ENCODE measurements at regions not wholly inside any gene's neighbourhood (a gene's known extent, or its start where the extent isn't known, plus 50 kb on each side); places are given as distances from the start of the nearest gene placed in this dataset.
"Not testable (repeated sequence)": the region's sequence is repeated elsewhere in the genome, so short reads cannot be mapped to it uniquely, and the experiment has no call there.

DNA sequence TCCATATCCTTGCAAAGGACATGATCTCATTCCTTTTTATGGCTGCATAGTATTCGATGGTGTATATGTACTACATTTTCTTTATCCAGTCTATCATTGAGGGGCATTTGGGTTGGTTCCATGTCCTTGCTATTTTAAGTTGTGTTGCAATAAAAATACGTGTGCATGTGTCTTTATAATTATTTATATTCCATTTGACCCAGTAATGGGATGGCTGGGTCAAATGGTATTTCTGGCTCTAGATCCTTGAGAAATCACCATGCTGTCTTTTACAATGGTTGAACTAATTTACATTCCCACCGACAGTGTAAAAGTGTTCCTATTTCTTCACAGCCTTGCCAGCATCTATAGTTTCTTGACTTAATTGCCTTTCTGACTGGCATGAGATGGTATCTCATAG lies 972.6 kb upstream of the KCND2 start:
- H3K36me3 ChIP-seq (ENCODE audit: control insufficient read depth, insufficient read depth, low read length); H3K27ac ChIP-seq (ENCODE audit: low read length); H3K9me3 ChIP-seq (replicated peaks; ENCODE audit: control insufficient read depth, low read depth, low read length); H3K27me3 ChIP-seq (ENCODE audit: control insufficient read depth, insufficient read depth, low read length); DNase-seq; H3K4me3 ChIP-seq (ENCODE audit: low read length); H3K4me1 ChIP-seq (ENCODE audit: control insufficient read depth, insufficient read depth, low read length): not testable (repeated sequence)
- WGBS (ENCODE audit: insufficient coverage) = no CpG with 5 or more reads among the region's 3 CpGs

DNA sequence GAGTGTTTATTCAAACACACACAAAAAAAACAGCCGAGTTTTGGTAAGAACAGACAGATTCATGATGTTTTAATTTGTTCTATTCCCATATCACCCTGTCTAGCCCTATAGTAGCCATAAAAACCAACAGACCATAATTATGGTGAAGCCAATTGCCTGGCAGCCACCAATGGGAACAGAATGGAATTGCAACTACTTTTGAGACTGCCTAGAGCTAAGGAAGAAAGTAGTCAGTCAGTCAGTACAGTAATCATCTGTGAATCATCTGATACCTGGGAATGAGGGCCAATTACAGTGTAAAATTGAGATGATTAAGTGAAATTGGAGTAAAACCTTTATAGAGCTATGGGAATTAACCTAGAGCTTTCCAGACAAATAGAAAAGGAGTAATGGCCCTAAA lies 952.7 kb upstream of the KCND2 start:
- no peaks in the 10 kb centered on the region for H3K4me1 ChIP-seq (ENCODE audit: control insufficient read depth, insufficient read depth, low read length)
- WGBS (ENCODE audit: insufficient coverage) = no CpG with 5 or more reads among the region's 1 CpG
- no peak for DNase-seq
- no peaks in the 10 kb centered on the region for H3K27me3 ChIP-seq (ENCODE audit: control insufficient read depth, insufficient read depth, low read length)
- H3K27ac ChIP-seq (ENCODE audit: low read length) = no peak overlapping the region
- no peaks in the 10 kb centered on the region for H3K9me3 ChIP-seq (replicated peaks; ENCODE audit: control insufficient read depth, low read depth, low read length)
- no peaks in the 10 kb centered on the region for H3K36me3 ChIP-seq (ENCODE audit: control insufficient read depth, insufficient read depth, low read length)
- no peak overlapping the region for H3K4me3 ChIP-seq (ENCODE audit: low read length)

DNA sequence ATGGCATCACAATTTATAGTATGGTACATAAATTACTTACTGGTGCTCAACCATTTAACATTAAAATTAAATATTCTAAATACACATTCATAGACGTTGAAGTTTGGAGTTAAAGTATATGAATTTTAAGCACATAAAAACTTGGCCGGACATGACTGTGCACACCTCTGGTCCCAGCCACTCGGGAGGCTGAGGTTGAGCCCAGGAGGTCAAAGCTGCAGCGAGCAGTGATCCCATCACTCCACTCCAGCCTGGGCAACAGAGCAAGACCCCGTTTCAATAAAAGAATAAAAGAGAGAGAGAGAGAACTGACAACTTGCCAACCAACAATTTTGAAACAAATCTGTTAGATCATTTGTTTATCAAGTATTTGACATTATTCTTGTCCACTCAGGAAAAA lies 943.3 kb upstream of the KCND2 start:
- no peaks in the 10 kb centered on the region for H3K27me3 ChIP-seq (ENCODE audit: control insufficient read depth, insufficient read depth, low read length)
- no peaks in the 10 kb centered on the region for H3K9me3 ChIP-seq (replicated peaks; ENCODE audit: control insufficient read depth, low read depth, low read length)
- WGBS (ENCODE audit: insufficient coverage) = no CpG with 5 or more reads among the region's 5 CpGs
- no peak for DNase-seq
- H3K4me1 ChIP-seq (ENCODE audit: control insufficient read depth, insufficient read depth, low read length) = no peaks in the 10 kb centered on the region
- H3K36me3 ChIP-seq (ENCODE audit: control insufficient read depth, insufficient read depth, low read length) = no peaks in the 10 kb centered on the region
- no peak overlapping the region for H3K4me3 ChIP-seq (ENCODE audit: low read length)
- no peak overlapping the region for H3K27ac ChIP-seq (ENCODE audit: low read length)

DNA sequence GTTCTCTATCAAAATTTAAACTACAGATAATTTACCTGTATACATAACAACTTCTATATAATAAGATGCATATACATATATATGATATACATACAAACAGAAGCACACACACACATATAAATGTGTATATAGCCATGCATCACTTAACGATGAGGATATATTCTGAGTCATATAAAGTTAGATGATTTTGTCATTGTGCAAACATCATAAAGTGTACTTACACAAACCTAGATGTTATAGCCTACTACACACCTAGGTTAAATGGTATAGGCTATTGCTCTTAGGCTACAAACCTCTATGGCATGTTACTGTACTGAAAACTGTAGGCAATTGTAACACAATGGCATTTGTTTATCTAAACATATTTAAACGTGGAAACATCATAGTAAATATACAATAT lies 937.6 kb upstream of the KCND2 start:
- H3K4me1 ChIP-seq (ENCODE audit: control insufficient read depth, insufficient read depth, low read length) = no peaks in the 10 kb centered on the region
- no peaks in the 10 kb centered on the region for H3K36me3 ChIP-seq (ENCODE audit: control insufficient read depth, insufficient read depth, low read length)
- no peak overlapping the region for H3K27ac ChIP-seq (ENCODE audit: low read length)
- no peaks in the 10 kb centered on the region for H3K9me3 ChIP-seq (replicated peaks; ENCODE audit: control insufficient read depth, low read depth, low read length)
- H3K4me3 ChIP-seq (ENCODE audit: low read length) = no peak overlapping the region
- no CpG with 5 or more reads among the region's 2 CpGs for WGBS (ENCODE audit: insufficient coverage)
- DNase-seq = no peak
- H3K27me3 ChIP-seq (ENCODE audit: control insufficient read depth, insufficient read depth, low read length) = no peaks in the 10 kb centered on the region

DNA sequence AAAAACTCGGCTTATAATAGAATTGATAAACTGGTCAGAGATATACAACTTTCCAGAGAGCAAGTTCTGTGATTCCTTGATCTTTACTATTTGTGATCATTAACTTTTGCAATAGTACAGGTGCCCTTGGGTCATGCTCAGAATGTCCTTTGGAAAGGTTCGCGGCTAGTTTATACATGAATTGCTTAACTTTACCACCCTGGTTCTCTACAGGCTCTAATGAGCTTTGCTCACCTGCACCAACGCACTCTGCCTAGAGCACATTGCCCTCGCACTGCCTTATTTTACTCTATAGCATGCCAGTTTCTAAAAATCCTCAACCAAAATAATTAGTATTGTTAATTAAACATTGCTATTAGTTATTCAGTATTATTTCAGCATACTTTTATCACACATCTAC lies 931.2 kb upstream of the KCND2 start:
- Histone ChIP-seq H3K9me3 (replicated peaks; ENCODE audit: control insufficient read depth, low read depth, low read length) (no peaks in the 10 kb centered on the region), H3K4me3 (ENCODE audit: low read length) (no peak overlapping the region), H3K27ac (ENCODE audit: low read length) (no peak overlapping the region), H3K4me1 (ENCODE audit: control insufficient read depth, insufficient read depth, low read length) (no peaks in the 10 kb centered on the region), H3K36me3 (ENCODE audit: control insufficient read depth, insufficient read depth, low read length) (no peaks in the 10 kb centered on the region), H3K27me3 (ENCODE audit: control insufficient read depth, insufficient read depth, low read length) (no peaks in the 10 kb centered on the region)
- 94% methylated on average over 2 of the region's 5 CpGs for WGBS (ENCODE audit: insufficient coverage)
- no peak for DNase-seq

DNA sequence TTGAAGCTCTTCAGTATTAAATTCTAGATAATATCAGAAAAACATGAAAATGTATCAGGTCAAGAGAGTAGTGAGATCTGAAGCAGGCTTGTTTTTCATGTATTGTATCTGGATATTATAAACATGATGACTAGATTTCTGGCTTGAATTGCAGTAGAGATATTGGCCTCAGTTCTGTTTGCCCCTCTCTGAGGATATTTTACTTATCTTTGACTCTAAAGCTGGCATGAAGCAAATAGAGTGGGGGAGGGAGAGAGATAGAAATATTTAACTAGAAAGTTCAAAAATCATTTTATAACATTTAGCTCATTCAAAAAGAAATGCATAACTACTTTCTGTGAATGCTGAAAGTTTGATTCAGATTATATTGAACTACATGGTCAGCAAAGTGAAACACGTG lies 929.7 kb upstream of the KCND2 start:
- no CpG with 5 or more reads among the region's 1 CpG for WGBS (ENCODE audit: insufficient coverage)
- no peaks in the 10 kb centered on the region for H3K9me3 ChIP-seq (replicated peaks; ENCODE audit: control insufficient read depth, low read depth, low read length)
- DNase-seq = no peak
- no peak overlapping the region for H3K4me3 ChIP-seq (ENCODE audit: low read length)
- H3K27me3 ChIP-seq (ENCODE audit: control insufficient read depth, insufficient read depth, low read length) = no peaks in the 10 kb centered on the region
- H3K36me3 ChIP-seq (ENCODE audit: control insufficient read depth, insufficient read depth, low read length) = no peaks in the 10 kb centered on the region
- no peaks in the 10 kb centered on the region for H3K4me1 ChIP-seq (ENCODE audit: control insufficient read depth, insufficient read depth, low read length)
- no peak overlapping the region for H3K27ac ChIP-seq (ENCODE audit: low read length)

DNA sequence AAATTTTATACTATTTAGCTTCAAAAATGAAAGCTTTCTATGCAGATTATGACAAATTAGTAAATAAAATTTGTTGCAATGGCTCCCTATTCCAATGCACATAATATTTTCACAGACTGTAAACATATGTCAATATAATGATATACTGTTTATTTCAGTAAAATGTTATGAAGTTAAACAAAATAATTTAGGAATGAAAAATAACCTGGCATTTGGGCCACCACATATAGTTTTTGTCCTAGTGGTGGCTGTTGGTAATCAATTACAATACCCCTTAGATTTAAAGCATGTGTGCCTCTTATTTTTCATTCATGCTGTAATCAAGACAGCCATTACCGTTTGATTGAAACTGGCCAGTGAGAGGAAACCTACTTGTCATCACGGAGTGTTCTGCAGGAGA lies 928.5 kb upstream of the KCND2 start:
- WGBS (ENCODE audit: insufficient coverage) = no CpG with 5 or more reads among the region's 2 CpGs
- no peaks in the 10 kb centered on the region for H3K36me3 ChIP-seq (ENCODE audit: control insufficient read depth, insufficient read depth, low read length)
- H3K27me3 ChIP-seq (ENCODE audit: control insufficient read depth, insufficient read depth, low read length) = no peaks in the 10 kb centered on the region
- H3K4me3 ChIP-seq (ENCODE audit: low read length) = no peak overlapping the region
- H3K27ac ChIP-seq (ENCODE audit: low read length) = no peak overlapping the region
- no peaks in the 10 kb centered on the region for H3K4me1 ChIP-seq (ENCODE audit: control insufficient read depth, insufficient read depth, low read length)
- no peaks in the 10 kb centered on the region for H3K9me3 ChIP-seq (replicated peaks; ENCODE audit: control insufficient read depth, low read depth, low read length)
- no peak for DNase-seq

DNA sequence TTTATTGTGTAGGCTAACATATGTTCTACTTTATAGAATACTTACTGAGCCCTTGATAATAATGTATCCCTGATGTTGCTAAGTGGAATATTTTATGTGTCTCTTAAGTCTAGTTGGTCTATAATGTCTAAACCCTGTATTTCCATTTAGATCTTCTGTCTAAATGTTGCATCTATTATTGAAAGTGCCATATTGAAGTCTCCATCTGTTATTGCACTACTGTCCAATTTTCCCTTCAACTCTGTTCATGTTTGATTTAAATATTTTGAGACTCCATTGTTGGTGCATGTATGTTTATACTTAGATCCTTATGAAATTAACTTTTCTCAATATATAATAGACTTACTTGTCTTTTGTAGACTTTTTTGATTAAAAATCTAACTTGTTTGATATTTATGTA lies 924.5 kb upstream of the KCND2 start:
- Histone ChIP-seq H3K27me3 (ENCODE audit: control insufficient read depth, insufficient read depth, low read length) (no peaks in the 10 kb centered on the region), H3K4me3 (ENCODE audit: low read length) (no peak overlapping the region), H3K36me3 (ENCODE audit: control insufficient read depth, insufficient read depth, low read length) (no peaks in the 10 kb centered on the region), H3K27ac (ENCODE audit: low read length) (no peak overlapping the region), H3K9me3 (replicated peaks; ENCODE audit: control insufficient read depth, low read depth, low read length) (no peaks in the 10 kb centered on the region), H3K4me1 (ENCODE audit: control insufficient read depth, insufficient read depth, low read length) (no peaks in the 10 kb centered on the region)
- DNase-seq = no peak

DNA sequence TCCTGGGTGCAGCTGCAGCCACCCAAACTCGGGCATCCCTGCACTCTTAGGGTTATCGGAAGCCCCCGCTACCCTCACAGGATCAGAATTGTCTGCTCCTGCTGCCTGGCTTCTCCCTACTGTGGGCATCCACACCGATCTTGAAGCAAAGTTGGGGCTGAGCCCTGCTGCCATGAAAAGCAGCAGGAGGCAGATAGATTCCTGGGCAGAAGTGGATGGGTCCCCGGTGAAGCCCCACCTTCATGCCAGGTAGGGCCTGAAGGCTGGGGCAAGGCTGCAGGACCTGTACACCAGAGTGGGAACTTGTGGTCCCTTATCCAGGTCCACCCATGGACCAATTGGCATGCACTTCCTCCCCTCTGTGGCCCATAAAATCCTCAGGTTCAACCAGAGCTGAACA lies 922.6 kb upstream of the KCND2 start:
- no peak overlapping the region for H3K27ac ChIP-seq (ENCODE audit: low read length)
- 89% methylated on average over 5 of the region's 5 CpGs for WGBS (ENCODE audit: insufficient coverage)
- H3K9me3 ChIP-seq (replicated peaks; ENCODE audit: control insufficient read depth, low read depth, low read length) = no peaks in the 10 kb centered on the region
- DNase-seq = no peak
- no peak overlapping the region for H3K4me3 ChIP-seq (ENCODE audit: low read length)
- no peaks in the 10 kb centered on the region for H3K27me3 ChIP-seq (ENCODE audit: control insufficient read depth, insufficient read depth, low read length)
- no peaks in the 10 kb centered on the region for H3K4me1 ChIP-seq (ENCODE audit: control insufficient read depth, insufficient read depth, low read length)
- no peaks in the 10 kb centered on the region for H3K36me3 ChIP-seq (ENCODE audit: control insufficient read depth, insufficient read depth, low read length)

DNA sequence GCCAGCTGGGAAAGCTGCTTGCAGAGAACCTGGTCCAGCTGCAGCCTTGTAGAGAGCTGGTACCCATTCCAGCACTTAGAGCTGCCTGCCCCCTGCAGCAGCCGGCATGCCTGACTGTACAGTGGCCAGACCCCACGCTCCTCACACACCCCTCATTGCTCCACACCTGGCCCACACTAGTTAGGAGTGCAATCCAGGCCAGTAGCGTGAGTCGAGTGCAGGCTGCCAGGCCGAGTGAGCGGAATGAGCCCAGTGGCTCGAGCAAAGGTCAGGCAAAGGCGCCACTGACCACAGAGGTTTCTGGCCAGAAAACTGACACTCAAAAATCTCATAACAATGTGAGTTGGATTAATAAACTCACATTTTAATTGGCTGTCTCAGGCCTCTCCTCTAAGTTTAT lies 921.7 kb upstream of the KCND2 start:
- H3K36me3 ChIP-seq (ENCODE audit: control insufficient read depth, insufficient read depth, low read length) = no peaks in the 10 kb centered on the region
- no peak for DNase-seq
- no peak overlapping the region for H3K4me3 ChIP-seq (ENCODE audit: low read length)
- H3K9me3 ChIP-seq (replicated peaks; ENCODE audit: control insufficient read depth, low read depth, low read length) = no peaks in the 10 kb centered on the region
- H3K27me3 ChIP-seq (ENCODE audit: control insufficient read depth, insufficient read depth, low read length) = no peaks in the 10 kb centered on the region
- WGBS (ENCODE audit: insufficient coverage) = no CpG with 5 or more reads among the region's 8 CpGs
- no peaks in the 10 kb centered on the region for H3K4me1 ChIP-seq (ENCODE audit: control insufficient read depth, insufficient read depth, low read length)
- no peak overlapping the region for H3K27ac ChIP-seq (ENCODE audit: low read length)

DNA sequence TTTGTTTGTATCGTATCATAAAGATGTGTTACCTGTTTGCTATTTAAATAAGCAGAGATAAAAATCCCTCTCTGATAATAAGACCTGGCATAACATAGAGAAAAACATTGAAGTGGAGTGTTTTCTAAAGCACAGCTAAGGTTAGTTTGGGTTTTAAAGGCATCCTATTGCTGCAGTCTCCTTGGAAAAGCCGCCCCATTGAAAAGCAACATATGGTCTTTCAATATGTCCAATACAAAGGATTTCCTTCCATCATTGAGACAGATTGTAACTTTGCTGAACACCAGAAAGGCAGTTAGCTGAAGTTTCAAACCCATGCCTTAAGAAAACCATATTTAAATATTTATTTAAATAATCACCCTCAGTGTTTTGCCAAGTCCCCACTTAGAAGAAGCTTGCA lies 898.5 kb upstream of the KCND2 start:
- H3K9me3 ChIP-seq (replicated peaks; ENCODE audit: control insufficient read depth, low read depth, low read length) = no peaks in the 10 kb centered on the region
- no peaks in the 10 kb centered on the region for H3K4me1 ChIP-seq (ENCODE audit: control insufficient read depth, insufficient read depth, low read length)
- no CpG with 5 or more reads among the region's 2 CpGs for WGBS (ENCODE audit: insufficient coverage)

More for the DNA sequence above, 898.5 kb upstream of the KCND2 start:
- no peaks in the 10 kb centered on the region for H3K36me3 ChIP-seq (ENCODE audit: control insufficient read depth, insufficient read depth, low read length)
- no peaks in the 10 kb centered on the region for H3K27me3 ChIP-seq (ENCODE audit: control insufficient read depth, insufficient read depth, low read length)
- H3K27ac ChIP-seq (ENCODE audit: low read length) = no peak overlapping the region
- no peak overlapping the region for H3K4me3 ChIP-seq (ENCODE audit: low read length)
- no peak for DNase-seq
